ENCODE measurements at regions not wholly inside any gene's neighbourhood (a gene's known extent, or its start where the extent isn't known, plus 50 kb on each side); places are given as distances from the start of the nearest gene placed in this dataset.
A peak's percentile ranks its signal among the peaks of the same experiment; 100 is the strongest.

- H3K27ac ChIP-seq (ENCODE audit: low read depth, low read length) = no peak overlapping the region
- no peaks in the 10 kb centered on the region for H3K27me3 ChIP-seq (ENCODE audit: insufficient read depth, low read length)
- no peak overlapping the region for H3K4me3 ChIP-seq (ENCODE audit: low read depth, low read length)
- H3K4me1 ChIP-seq (ENCODE audit: control insufficient read depth, insufficient read depth, low read length, unreplicated experiment) = peaks cover 10% of the 10 kb centered on the region
- no peak overlapping the region for H2AFZ ChIP-seq (ENCODE audit: low read length, unreplicated experiment)
- no peaks in the 10 kb centered on the region for H3K36me3 ChIP-seq (ENCODE audit: insufficient read depth, low read length)
- no peaks in the 10 kb centered on the region for H3K79me2 ChIP-seq (ENCODE audit: control insufficient read depth, insufficient read depth, low read length, unreplicated experiment)
Observed at GRCh38 chr4:166293556-166293955, 420.5 kb downstream of the TLL1 start.

- no peak overlapping the region for H3K4me3 ChIP-seq (ENCODE audit: low read depth, low read length)
- H3K27me3 ChIP-seq (ENCODE audit: insufficient read depth, low read length) = no peaks in the 10 kb centered on the region
- no peak overlapping the region for H3K27ac ChIP-seq (ENCODE audit: low read depth, low read length)
- no peaks in the 10 kb centered on the region for H3K36me3 ChIP-seq (ENCODE audit: insufficient read depth, low read length)
- H3K79me2 ChIP-seq (ENCODE audit: control insufficient read depth, insufficient read depth, low read length, unreplicated experiment) = no peaks in the 10 kb centered on the region
- H2AFZ ChIP-seq (ENCODE audit: low read length, unreplicated experiment) = no peak overlapping the region
- no peaks in the 10 kb centered on the region for H3K4me1 ChIP-seq (ENCODE audit: control insufficient read depth, insufficient read depth, low read length, unreplicated experiment)
Observed at GRCh38 chr4:166301266-166301665, 428.2 kb downstream of the TLL1 start.

- Histone ChIP-seq H3K4me3 (ENCODE audit: low read depth, low read length) (no peak overlapping the region), H3K79me2 (ENCODE audit: control insufficient read depth, insufficient read depth, low read length, unreplicated experiment) (no peaks in the 10 kb centered on the region), H3K36me3 (ENCODE audit: insufficient read depth, low read length) (no peaks in the 10 kb centered on the region), H3K4me1 (ENCODE audit: control insufficient read depth, insufficient read depth, low read length, unreplicated experiment) (no peaks in the 10 kb centered on the region), H2AFZ (ENCODE audit: low read length, unreplicated experiment) (no peak overlapping the region), H3K27ac (ENCODE audit: low read depth, low read length) (no peak overlapping the region), H3K27me3 (ENCODE audit: insufficient read depth, low read length) (no peaks in the 10 kb centered on the region)
Observed at GRCh38 chr4:166308647-166309046, 435.6 kb downstream of the TLL1 start.

GRCh38 chr4:166309286-166309685 lies 436.2 kb downstream of the TLL1 start:
- Histone ChIP-seq H3K4me1 (ENCODE audit: control insufficient read depth, insufficient read depth, low read length, unreplicated experiment) (no peaks in the 10 kb centered on the region), H2AFZ (ENCODE audit: low read length, unreplicated experiment) (no peak overlapping the region), H3K27ac (ENCODE audit: low read depth, low read length) (no peak overlapping the region), H3K27me3 (ENCODE audit: insufficient read depth, low read length) (no peaks in the 10 kb centered on the region), H3K4me3 (ENCODE audit: low read depth, low read length) (no peak overlapping the region), H3K36me3 (ENCODE audit: insufficient read depth, low read length) (no peaks in the 10 kb centered on the region), H3K79me2 (ENCODE audit: control insufficient read depth, insufficient read depth, low read length, unreplicated experiment) (no peaks in the 10 kb centered on the region)

- H3K79me2 ChIP-seq (ENCODE audit: control insufficient read depth, insufficient read depth, low read length, unreplicated experiment) = no peaks in the 10 kb centered on the region
- H3K36me3 ChIP-seq (ENCODE audit: insufficient read depth, low read length) = no peaks in the 10 kb centered on the region
- H3K27ac ChIP-seq (ENCODE audit: low read depth, low read length) = no peak overlapping the region
- no peak overlapping the region for H3K4me3 ChIP-seq (ENCODE audit: low read depth, low read length)
- H3K27me3 ChIP-seq (ENCODE audit: insufficient read depth, low read length) = no peaks in the 10 kb centered on the region
- H2AFZ ChIP-seq (ENCODE audit: low read length, unreplicated experiment) = no peak overlapping the region
- no peaks in the 10 kb centered on the region for H3K4me1 ChIP-seq (ENCODE audit: control insufficient read depth, insufficient read depth, low read length, unreplicated experiment)
Observed at GRCh38 chr4:166311169-166311568, 438.1 kb downstream of the TLL1 start.

GRCh38 chr4:166312166-166312565 lies 439.1 kb downstream of the TLL1 start:
- no peaks in the 10 kb centered on the region for H3K4me1 ChIP-seq (ENCODE audit: control insufficient read depth, insufficient read depth, low read length, unreplicated experiment)
- H3K27ac ChIP-seq (ENCODE audit: low read depth, low read length) = no peak overlapping the region
- H2AFZ ChIP-seq (ENCODE audit: low read length, unreplicated experiment) = no peak overlapping the region
- no peaks in the 10 kb centered on the region for H3K79me2 ChIP-seq (ENCODE audit: control insufficient read depth, insufficient read depth, low read length, unreplicated experiment)
- no peak overlapping the region for H3K4me3 ChIP-seq (ENCODE audit: low read depth, low read length)
- no peaks in the 10 kb centered on the region for H3K27me3 ChIP-seq (ENCODE audit: insufficient read depth, low read length)
- no peaks in the 10 kb centered on the region for H3K36me3 ChIP-seq (ENCODE audit: insufficient read depth, low read length)

GRCh38 chr4:166314902-166315301 lies 441.9 kb downstream of the TLL1 start:
- Histone ChIP-seq H3K79me2 (ENCODE audit: control insufficient read depth, insufficient read depth, low read length, unreplicated experiment) (no peaks in the 10 kb centered on the region), H3K4me1 (ENCODE audit: control insufficient read depth, insufficient read depth, low read length, unreplicated experiment) (peaks cover 12% of the 10 kb centered on the region), H3K27me3 (ENCODE audit: insufficient read depth, low read length) (no peaks in the 10 kb centered on the region), H3K4me3 (ENCODE audit: low read depth, low read length) (no peak overlapping the region), H2AFZ (ENCODE audit: low read length, unreplicated experiment) (no peak overlapping the region), H3K27ac (ENCODE audit: low read depth, low read length) (no peak overlapping the region), H3K36me3 (ENCODE audit: insufficient read depth, low read length) (no peaks in the 10 kb centered on the region)

- Histone ChIP-seq H3K27ac (ENCODE audit: low read depth, low read length) (no peak overlapping the region), H2AFZ (ENCODE audit: low read length, unreplicated experiment) (no peak overlapping the region), H3K79me2 (ENCODE audit: control insufficient read depth, insufficient read depth, low read length, unreplicated experiment) (no peaks in the 10 kb centered on the region), H3K4me3 (ENCODE audit: low read depth, low read length) (no peak overlapping the region), H3K27me3 (ENCODE audit: insufficient read depth, low read length) (no peaks in the 10 kb centered on the region), H3K4me1 (ENCODE audit: control insufficient read depth, insufficient read depth, low read length, unreplicated experiment) (peaks cover 13% of the 10 kb centered on the region), H3K36me3 (ENCODE audit: insufficient read depth, low read length) (no peaks in the 10 kb centered on the region)
Observed at GRCh38 chr4:166315721-166316467, 442.9 kb downstream of the TLL1 start.

- Histone ChIP-seq H3K27me3 (ENCODE audit: insufficient read depth, low read length) (no peaks in the 10 kb centered on the region), H3K36me3 (ENCODE audit: insufficient read depth, low read length) (no peaks in the 10 kb centered on the region), H2AFZ (ENCODE audit: low read length, unreplicated experiment) (peak overlapping the region; percentile 5), H3K4me1 (ENCODE audit: control insufficient read depth, insufficient read depth, low read length, unreplicated experiment) (peaks cover 13% of the 10 kb centered on the region), H3K27ac (ENCODE audit: low read depth, low read length) (peak overlapping the region; percentile 67), H3K4me3 (ENCODE audit: low read depth, low read length) (peak overlapping the region; percentile 3; the same call in 1 of the 2 replicates), H3K79me2 (ENCODE audit: control insufficient read depth, insufficient read depth, low read length, unreplicated experiment) (no peaks in the 10 kb centered on the region)
Observed at GRCh38 chr4:166318810-166319525, 445.9 kb downstream of the TLL1 start.

- peaks cover 12% of the 10 kb centered on the region for H3K4me1 ChIP-seq (ENCODE audit: control insufficient read depth, insufficient read depth, low read length, unreplicated experiment)
- no peaks in the 10 kb centered on the region for H3K27me3 ChIP-seq (ENCODE audit: insufficient read depth, low read length)
- H3K79me2 ChIP-seq (ENCODE audit: control insufficient read depth, insufficient read depth, low read length, unreplicated experiment) = no peaks in the 10 kb centered on the region
- no peaks in the 10 kb centered on the region for H3K36me3 ChIP-seq (ENCODE audit: insufficient read depth, low read length)
- no peak overlapping the region for H3K4me3 ChIP-seq (ENCODE audit: low read depth, low read length)
- H3K27ac ChIP-seq (ENCODE audit: low read depth, low read length) = no peak overlapping the region
- H2AFZ ChIP-seq (ENCODE audit: low read length, unreplicated experiment) = no peak overlapping the region
Observed at GRCh38 chr4:166323250-166323649, 450.2 kb downstream of the TLL1 start.

GRCh38 chr4:166324321-166324720 lies 451.3 kb downstream of the TLL1 start:
- no peak overlapping the region for H3K4me3 ChIP-seq (ENCODE audit: low read depth, low read length)
- no peak overlapping the region for H3K27ac ChIP-seq (ENCODE audit: low read depth, low read length)
- no peaks in the 10 kb centered on the region for H3K36me3 ChIP-seq (ENCODE audit: insufficient read depth, low read length)
- H2AFZ ChIP-seq (ENCODE audit: low read length, unreplicated experiment) = no peak overlapping the region
- no peaks in the 10 kb centered on the region for H3K27me3 ChIP-seq (ENCODE audit: insufficient read depth, low read length)
- H3K79me2 ChIP-seq (ENCODE audit: control insufficient read depth, insufficient read depth, low read length, unreplicated experiment) = no peaks in the 10 kb centered on the region
- peaks cover 6% of the 10 kb centered on the region for H3K4me1 ChIP-seq (ENCODE audit: control insufficient read depth, insufficient read depth, low read length, unreplicated experiment)
